Astrocyte (in vitro differentiated cells and primary cell): ENCODE measurements at regions not wholly inside any gene's neighbourhood (a gene's known extent, or its start where the extent isn't known, plus 50 kb on each side); places are given as distances from the start of the nearest gene placed in this dataset.
"Not testable (repeated sequence)": the region's sequence is repeated elsewhere in the genome, so short reads cannot be mapped to it uniquely, and the experiment has no call there.

Source experiments
- CTCF ChIP-seq: IDR thresholded peaks from 2 replicates; pipeline ENCODE4 v1.5.1; 2011; ENCODE audit warnings: low read depth, mild to moderate bottlenecking, inconsistent platforms, low read length, moderate library complexity; ENCODE audit not compliant: insufficient read depth
- EZH2 ChIP-seq: IDR thresholded peaks from 2 replicates; pipeline ENCODE4 v1.6.1; 2012; ENCODE audit warnings: mild to moderate bottlenecking, low read length, inconsistent platforms; ENCODE audit not compliant: insufficient read depth

DNA sequence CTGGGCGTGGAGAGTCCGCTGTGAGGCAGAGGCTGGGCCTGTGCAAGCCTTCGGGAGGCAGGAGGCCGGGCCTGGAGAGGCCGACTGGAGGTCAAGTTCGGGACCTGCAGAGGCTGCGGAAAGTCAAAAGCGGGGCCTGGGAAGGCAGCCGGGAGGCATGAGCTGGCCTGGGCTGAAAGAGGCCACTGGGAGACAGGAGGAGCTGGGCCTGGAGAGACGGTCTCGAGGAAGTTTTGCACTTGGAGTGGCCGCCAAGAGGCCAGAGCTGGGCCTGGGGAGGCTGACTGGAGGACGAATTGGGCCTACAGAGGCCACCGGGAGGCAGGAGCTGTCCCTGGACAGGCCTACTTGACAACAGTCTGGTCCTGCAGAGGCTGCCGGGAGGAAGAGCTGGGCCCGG is 304.7 kb downstream of the ZNF479 start:
- not testable (repeated sequence) for TF ChIP-seq CTCF, EZH2
